ENCODE measurements at regions not wholly inside any gene's neighbourhood (a gene's known extent, or its start where the extent isn't known, plus 50 kb on each side); places are given as distances from the start of the nearest gene placed in this dataset.
"Not testable (repeated sequence)": the region's sequence is repeated elsewhere in the genome, so short reads cannot be mapped to it uniquely, and the experiment has no call there.

DNA sequence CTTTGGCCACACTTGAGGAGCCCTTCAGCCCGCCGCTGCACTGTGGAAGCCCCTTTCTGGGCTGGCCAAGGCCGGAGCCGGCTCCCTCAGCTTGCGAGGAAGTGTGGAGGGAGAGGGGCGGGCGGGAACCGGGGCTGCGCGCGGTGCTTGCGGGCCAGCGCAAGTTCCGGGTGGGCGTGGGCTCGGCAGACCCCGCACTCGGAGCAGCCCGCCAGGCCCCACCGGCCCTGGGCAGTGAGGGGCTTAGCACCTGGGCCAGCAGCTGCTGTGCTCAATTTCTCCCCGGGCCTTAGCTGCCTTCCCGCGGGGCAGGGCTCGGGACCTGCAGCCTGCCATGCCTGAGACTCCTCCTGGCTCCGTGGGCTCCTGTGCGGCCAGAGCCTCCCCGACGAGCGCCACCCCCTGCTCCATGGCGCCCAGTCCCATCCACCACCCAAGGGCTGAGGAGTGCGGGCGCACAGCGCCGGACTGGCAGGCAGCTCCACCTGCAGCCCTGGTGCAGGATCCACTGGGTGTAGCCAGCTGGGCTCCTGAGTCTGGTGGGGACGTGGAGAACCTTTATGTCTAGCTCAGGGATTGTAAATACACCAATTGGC, 129.2 kb downstream of the MRPL14 start:
- DNase-seq = not testable (repeated sequence)

DNA sequence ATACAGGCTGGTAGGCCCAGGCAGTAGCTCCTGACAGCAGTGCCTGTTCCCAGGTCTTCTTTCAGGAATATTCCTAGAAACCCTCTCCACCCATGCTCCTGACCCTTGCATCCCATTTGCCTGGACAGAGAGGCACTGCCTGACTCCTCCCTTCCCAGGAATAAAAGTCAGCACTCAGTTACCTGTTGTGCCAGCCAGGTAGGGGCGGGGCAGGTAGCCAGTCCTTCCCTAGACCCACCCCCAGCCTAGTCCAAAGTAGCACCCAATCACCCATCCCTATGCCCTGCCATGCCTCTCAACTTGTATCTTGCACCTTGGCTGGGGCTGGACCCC, 129.9 kb downstream of the MRPL14 start:
- no peak for DNase-seq

DNA sequence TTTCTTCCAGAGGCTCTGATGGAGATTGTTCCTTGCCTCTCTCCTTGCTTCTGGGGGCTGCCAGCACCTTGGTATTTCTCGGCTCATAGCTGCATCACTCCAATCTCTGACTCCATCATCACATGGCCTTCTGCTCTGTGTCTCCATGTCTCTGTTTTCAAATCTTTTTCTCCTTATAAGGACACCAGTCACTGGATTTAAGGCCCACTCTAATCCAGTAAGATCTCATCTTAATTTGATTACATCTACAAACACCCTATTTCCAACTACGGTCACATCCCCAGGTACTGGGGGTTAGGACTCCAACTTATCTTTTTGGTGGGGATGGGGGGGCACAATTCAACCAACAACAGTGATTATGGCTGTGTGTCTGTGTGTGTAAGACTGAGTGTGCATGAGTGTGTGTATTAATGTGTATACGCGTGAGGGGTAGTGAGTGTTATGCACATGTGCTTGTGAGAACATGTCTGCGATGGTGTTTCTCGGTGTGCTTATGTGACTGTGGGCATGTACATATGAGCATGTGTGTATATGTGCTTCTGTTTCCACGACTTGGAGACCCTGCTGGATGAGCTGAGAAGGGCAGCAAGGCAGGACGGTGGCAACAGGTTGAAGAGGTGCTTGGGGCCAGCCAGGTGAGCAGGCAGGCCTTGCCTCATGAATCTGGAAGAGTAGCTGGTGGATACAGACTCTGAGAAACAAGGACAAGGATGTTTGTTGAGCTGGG, 130.5 kb downstream of the MRPL14 start:
- no peak for DNase-seq

DNA sequence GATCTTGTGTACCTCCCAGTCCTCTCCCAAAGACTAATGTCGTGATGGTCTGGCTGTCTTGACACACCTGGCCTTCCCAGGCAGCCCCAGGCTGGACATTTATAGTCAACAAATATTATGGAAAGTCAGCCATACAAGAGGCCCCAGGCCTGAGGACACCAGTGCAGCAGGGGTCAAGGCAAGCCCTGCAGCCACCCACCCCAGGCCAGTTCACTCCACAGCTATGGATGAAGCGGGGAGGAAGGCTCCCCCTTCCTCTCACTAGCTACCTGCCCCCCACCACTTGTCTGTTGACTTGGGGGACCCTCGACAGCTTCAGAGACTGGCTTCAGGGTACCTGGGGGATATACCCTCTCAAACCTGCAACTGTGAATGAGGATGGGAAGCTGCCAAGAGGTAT, 132.1 kb downstream of the MRPL14 start:
- no peak for DNase-seq

DNA sequence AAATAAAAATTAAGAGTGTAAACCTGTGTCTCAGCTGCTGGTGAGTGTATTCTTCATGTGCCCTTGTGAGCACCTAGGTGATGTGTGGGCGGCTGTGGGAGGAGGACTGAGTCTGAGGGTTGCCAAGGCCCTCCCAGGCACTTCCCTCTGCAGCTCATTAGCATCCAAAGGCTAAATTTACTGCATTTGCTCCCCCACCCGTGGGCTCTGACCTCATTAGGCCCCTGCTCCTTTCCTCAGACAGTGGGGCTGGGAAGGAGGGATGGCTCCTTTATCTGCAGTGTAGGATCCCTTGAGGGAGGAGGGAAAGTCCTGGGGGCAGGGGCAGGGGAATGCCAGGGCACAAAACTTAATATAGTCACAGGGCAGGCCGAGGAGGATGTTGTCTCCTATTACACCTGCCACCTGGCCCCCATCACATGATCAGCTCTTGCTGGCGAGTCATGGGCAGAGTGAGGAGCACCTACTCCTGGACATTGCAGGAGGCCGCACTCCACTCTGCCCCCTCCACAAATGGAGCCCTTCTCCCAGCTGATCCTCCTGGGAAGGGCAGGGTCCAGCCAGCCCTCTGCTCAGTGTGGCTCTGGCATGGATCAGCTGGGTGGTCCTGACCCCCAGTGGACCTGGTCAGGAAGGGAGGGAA, 133.2 kb downstream of the MRPL14 start:
- no peak for DNase-seq

DNA sequence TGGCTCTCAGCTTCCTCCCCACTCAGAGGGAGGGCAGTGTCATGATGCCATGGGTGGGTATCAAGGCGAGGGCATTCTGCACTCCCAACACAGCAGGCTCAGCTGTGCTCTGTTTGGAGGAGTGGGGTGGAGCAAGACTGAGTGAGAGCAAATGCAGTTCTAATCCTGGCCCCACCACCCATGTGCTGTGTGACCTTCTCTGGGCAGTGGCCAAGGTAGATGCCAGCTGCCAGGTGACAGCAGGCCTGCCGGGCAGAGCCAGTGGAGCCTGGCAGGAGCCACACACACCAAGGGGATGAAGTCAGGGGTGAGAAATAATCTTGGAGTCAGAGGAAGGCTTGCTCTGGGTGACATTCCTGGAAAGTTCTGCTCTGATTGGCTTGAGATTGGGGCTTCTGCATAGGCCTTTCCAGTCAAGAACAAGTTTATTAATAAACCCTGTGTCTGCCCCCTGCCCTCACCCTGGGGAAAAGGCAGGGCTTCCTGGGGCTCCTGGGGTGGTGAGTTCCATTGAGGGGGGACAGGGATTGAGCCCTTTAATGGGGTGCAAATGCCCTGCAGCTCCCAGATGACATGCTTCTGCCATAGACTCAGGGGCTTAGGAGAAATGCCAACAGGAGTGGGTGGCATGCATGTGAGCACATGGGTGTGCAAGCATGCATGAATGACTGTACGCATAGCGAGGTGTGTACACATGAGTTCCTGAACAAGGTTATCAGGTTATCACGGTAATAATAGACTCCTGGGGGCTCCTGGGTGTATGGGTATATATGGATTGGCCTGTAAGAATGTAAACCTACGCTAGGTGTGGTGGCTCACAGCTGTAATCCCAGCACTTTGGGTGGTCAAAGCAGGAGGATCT, 134.2 kb downstream of the MRPL14 start:
- DNase-seq = no peak

DNA sequence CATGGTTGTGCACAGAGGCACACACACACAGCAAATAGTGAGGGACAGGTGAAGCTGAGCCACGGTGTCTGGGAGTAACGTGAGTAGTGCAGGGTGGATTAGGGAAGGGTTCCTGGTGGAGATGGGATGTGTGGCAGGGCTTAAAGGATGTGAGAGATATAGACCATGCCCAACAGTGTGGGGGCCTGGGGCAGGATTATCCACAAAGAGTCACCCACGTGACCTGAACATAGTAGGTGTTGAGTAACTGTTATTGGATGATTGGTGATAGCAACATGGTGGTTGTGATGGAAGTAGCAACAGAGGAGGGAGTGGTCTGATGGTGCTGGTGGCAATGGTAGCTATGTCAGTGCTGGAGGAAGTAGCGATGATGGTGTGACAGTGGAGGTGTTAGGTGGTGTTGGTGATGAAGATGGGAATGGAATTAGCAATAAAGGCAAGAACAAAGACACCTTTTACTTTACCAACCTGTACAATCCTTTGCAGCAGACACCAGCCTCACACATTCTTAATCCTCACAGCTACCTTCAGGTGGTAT, 135.1 kb downstream of the MRPL14 start:
- DNase-seq = no peak

DNA sequence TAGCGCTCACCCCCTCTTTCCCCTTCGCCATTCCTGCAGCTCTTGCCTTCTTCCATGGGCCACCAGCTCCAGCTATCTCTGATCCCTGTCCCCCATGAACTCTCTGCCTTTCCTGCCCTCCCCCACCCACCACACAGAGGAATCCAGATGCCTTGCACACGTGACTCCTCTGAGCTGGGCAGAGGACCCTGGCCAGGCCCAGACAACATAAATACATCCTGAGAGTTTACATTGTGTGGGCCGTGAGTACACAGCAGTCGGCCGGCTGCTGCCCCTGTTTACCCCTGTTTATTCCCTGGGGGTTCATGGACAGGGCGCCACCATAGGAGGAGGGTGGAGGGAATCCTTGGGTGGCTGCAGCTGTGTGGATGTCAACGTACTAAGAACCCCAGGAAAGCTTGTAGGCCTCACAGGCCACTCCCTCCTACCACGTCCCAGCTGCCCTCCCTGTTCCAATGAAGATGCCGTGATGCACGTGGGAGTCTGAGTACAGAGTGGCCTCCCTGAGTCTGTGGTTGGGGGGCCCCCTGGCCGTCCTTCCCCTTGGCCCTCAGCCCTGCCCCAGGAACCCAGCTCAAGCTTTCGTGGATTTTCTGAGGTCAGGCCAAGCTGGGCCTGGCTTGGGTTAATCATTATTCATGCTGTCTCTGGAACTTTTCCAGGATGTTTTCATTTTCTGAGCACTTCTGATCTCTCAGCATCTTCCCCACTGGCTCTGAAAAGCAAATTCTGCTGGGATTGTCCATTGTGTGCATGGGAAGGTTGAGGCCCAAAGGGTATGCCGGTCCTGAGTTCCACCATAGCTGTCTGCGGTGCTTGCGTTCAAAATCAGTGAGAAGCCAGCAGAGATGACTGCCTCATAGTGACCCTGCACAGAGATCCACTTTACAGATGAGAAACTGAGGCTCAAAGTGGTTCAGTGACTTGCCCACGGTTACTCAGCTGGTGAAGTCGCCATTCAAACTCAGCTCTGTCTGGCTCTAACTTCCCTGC, 136.3 kb downstream of the MRPL14 start:
- no peak for DNase-seq

DNA sequence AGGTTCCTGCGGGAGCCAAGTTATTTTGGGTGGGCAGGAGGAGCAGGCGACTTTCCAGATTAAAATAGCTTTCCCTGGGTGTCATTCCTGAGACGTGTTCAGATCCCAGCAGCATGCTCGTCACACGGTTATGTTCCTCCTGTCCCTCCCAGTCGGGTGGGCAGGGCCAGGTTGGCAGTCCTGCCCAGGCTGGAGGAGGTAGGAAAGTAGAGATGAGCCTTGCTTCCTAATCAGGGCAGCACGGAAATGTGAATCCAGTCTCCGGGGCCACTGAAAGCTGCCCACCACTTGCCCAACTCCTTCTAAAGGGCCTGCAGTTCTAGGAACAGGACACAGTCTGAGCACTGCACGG, 137.0 kb downstream of the MRPL14 start:
- DNase-seq = no peak

DNA sequence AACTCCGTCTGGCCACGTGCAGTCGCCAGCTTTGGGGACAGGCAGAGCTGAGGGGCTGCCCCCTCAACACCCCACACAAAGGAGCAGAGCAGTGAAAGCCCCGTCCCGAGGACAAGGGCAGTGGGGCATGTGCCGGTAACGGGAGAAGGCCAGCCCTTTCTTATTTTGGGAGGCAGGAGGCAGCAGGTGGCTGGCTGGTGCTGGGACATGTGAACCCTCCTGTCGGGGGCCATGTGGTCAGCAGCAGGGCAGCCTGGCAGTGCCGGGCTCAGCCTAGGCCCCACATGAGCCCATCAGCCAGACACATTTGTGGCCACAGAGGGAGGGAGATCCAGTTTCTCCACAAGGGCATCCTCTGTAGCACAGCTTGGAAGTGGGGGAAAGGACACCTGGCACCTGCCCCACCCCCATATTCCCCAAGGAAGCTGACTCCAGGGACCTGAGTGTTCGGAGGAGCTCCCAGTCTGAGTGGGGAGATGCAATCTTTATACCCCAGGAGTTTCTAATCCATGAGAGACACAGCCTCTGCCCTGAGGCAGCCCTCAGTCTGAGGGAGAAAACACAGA, 137.6 kb downstream of the MRPL14 start:
- no peak for DNase-seq

DNA sequence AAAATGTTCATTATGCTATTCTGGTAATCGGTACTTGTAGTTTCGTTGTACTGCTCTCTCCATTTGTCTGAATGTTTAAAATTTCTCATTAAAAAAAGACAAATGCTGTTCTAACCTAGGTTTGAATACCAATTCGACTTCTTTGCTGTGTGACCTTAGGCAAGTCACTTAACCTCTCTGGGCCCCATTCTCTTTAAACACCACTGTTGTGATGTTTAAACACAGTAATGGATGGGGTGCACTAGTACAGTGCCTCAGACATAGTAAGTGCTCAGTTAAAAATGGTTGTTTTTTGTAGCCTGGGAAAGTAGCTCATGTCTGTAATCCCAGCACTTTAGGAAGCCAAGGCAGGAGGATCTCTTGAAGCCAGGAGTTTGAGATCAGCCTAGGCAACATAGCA, 138.5 kb downstream of the MRPL14 start:
- DNase-seq = no peak

DNA sequence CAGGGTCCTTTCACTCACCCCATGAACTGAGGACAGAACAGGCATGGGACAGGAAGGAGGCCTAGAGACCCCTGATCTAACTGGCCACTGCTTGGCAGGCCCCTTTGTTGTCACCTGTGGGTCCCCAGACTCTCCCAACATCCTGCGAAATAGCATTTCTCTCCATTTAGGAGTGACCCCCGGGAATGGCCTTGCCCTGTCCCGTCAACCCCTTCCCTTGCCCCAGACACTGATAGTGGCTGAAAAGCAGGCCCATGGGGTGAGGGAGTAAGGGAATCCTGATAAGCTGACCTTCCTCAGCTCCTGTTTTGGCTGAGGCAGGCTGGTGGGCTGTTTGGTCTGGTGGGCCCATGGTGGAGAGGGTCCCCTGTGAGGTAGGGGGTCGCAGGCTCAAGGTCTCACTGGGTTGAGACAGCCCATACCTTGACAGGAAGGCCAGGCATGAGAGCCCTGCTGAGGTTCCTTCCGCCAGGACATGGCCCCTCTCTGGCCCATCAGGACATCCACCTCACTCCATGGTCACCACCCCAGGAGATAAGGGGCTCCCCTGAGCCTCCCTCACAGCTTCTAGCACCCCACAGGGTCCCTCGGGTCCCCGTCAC, 139.3 kb downstream of the MRPL14 start:
- no peak for DNase-seq

DNA sequence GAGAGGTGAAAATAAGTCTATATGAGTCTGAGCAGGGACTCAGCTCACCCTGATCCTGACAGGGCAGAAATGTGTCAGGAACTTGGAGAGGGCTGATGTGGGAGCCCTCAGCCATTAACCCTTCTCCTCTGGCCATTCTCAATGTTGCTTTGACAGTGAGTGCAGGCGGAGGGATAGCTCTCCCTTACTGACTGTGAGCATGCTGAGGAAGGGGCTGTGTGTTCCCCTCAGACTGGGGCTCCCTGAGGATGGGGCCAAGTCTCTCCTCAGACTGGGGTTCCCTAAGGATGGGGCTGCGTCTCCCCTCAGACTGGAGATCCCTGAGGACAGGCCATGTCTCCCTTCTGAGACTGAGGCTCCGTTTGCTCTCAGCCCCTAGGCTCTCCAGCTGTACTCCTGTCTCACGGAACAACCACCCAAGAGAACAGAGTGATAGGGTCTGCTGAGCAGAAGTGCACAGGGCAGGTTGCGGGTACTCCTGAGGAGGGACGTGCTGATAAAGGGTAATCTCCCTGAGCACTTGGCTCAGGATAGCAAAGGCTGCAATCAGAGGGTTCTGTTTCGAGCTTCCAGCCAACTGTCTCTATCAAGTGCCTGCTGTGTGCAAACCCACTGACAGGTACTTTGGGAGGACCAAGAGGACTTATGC, 141.0 kb downstream of the MRPL14 start:
- DNase-seq = no peak

DNA sequence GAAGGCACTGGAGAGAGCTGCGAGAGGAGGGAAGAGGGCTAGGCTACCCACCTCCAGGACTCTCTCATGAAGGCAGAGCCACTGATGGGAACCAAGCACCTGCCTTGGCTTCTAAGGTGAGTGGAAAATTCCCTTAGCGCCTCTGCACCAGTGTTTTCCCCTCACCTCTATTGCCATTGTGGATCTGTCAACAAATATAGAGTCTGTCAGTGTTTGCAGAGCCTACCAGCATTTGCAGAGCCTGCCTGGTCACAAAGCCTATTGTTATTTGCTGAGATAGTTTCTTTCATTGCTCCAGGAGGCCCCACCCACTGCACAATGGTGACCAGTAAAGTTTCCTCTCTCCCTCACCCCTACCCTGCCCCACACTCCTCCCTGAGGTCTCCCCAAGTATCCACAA, 141.9 kb downstream of the MRPL14 start:
- DNase-seq = no peak

DNA sequence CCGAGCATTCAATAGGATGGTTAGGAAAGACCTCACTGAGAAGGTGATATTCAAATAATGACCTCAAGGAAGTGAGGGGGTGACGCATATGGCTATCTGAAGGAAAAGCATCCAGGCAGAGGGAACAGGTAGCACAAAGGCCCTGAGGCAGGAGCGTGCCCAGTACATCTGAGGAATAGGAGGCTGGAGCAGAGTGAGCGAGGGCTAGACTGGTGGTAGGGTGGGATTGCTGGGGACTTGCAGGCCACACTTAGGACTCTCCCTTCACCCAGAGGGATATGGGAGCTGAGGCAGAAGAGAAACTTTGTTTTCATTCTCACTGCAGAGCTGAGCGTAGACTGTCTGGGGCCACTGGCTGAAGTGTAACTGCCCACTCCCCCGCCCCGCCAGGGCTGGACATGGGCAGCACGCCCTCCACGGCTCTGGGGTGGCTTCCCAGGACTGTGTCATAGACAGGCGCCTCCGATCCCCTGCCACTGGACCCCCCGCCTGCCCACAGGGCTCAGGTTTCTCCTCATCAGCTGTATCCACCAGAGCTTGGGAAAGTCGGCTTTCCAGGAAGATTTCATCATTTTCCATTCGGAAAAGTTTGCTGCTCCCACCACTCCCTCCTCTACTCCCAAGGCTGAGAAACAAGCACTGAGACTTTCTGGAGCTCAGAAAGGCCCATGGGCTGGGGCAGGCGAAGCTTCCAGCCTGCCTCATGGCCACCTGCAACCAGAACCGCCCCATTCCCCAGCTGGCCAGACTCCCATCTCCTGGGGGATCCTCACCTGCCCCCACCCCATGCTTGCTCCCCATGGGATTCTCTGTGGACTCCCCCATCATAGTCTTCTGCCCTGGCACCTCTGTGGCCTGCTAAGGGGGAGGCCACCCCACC, 142.6 kb downstream of the MRPL14 start:
- DNase-seq = no peak

DNA sequence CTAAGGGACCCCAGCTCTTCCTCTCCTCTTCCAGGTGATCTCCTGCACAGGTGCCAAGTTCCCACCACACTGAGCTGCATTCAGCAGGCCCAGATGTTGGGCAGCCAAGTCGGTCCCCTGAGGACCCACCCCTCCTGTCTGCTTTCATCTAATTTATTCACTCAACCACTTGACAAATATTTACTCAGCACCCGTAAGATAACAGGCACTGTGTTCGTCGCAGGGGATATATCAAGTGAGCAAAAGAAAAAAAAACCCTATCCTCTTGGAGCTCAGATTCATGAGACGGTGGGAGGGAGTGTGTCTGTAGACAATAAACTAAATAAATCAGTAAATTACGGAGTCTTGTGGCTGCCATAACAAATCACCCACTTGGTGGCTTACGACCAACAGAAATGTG, 143.6 kb downstream of the MRPL14 start:
- DNase-seq = no peak

DNA sequence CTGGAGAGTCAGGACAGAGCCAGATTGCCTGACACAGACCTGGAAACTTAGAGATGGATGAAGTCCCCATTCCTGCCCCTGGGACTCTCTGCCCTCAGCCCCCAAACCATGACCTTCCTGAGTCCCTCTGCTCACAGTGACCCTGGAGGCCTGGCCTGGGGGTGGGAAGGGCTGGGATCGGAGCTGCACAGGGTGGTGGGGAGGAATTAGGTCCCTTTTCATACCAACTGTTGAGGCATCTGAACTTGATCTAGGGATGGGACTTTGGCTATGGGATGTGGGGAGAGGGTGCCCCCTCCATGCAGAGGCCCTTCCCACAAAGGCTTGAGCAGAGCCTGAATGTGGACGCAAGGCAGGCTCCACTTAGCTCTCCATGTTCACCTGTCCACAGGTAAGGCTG, 144.1 kb downstream of the MRPL14 start:
- no peak for DNase-seq

DNA sequence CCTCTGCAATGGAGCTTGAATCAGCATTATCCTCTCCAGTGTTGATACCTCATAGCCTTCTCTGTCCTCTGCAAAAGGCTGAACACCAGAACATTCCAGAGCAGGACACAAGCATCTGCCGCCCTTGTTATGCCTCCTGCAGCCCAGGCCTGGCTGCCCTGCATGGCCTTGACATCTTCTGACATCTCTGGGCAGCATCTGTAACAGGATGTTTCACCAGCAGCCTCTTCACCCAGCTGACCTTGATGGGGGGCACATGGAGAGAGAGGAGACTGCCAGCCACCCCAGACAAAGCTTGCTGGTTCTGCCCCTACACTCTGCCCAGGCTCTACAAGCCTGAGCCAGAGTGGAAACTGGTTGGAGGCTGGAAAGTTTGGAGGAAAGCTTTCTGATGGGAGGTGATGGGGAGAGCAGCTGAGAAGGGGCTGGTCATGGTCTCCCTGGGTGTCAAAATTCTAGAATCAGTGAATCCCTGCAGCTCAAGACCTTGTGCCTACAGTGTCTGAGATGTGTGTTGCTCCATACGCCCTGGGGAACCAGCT, 145.1 kb downstream of the MRPL14 start:
- no peak for DNase-seq

DNA sequence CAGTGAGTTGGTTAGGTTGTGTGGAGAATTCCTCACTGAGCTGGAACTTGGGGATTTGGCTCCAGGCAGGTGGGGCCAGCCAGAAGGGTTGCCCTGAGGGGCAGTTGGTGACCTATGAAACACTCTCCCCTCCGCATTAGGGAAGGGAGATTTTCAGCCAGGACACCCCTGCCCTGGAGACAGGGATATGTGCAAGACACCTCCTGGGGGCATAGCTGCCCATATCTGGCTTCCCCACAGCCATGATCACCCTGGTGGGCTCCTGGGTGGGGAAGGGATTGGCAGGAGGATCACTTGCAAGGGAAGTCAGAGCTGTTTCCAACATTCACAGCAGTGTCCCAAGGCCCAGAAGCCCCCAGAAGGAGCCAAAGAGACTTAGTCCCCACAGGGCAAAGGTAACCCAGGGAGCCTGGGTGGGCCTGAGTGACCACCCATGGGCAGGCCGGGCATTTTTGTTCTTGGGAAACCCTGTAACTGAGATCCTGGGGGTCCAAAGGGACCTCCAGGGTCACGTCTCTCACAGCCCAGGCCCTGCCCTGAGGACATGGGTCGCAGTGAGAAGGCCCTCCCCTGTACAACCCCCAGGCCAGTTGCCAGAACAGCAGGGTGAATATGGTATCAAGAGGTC, 145.8 kb downstream of the MRPL14 start:
- DNase-seq = no peak
